Thyroid gland (tissue), 4 donors: ENCODE measurements at regions not wholly inside any gene's neighbourhood (a gene's known extent, or its start where the extent isn't known, plus 50 kb on each side); places are given as distances from the start of the nearest gene placed in this dataset.

Experiments
- POLR2A ChIP-seq, 2 donors: fragments of 450-650 bp; IDR thresholded peaks; one replicate each; pipeline ENCODE4 v1.6.1; 2017; ENCODE audit warnings: antibody characterized with exemption in 2 of 2, mild to moderate bottlenecking in 2 of 2, moderate library complexity in 1 of 2
- TF ChIP-seq, protein P1 (sequence below), 6 experiments: fragments of 200-600 bp in 3 of 6; fragments of 450-650 bp in 3 of 6; sonication (generic) in 3 of 6; IDR thresholded peaks; one replicate each; pipeline ENCODE4 v1.5.1; 2016 to 2019; ENCODE audit warnings: antibody characterized with exemption in 6 of 6, mild to moderate bottlenecking in 2 of 6, inconsistent platforms in 1 of 6, moderate library complexity in 1 of 6

DNA sequence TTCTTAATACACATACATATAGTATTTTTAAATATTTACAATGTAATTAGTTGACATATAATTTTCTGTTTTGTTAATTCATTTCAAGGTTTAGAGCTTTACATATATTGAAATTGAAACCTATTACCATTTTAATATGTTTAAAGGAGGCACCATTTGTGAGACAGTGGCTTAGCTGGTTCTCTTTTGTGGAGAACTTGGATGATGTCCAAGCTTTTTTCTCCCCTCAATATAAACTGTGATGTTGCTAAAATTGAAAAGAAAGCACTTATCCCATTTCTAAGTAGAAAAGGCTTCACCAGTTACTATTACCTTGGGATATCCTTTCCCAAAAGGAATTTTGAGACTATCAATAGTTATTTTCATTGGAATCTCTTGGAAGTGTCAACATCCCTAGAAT is 707.2 kb downstream of the NTRK3 start:
- no peak for TF ChIP-seq POLR2A (IDR thresholded peaks at IDR 0.05)
- TF ChIP-seq, protein P1, sequence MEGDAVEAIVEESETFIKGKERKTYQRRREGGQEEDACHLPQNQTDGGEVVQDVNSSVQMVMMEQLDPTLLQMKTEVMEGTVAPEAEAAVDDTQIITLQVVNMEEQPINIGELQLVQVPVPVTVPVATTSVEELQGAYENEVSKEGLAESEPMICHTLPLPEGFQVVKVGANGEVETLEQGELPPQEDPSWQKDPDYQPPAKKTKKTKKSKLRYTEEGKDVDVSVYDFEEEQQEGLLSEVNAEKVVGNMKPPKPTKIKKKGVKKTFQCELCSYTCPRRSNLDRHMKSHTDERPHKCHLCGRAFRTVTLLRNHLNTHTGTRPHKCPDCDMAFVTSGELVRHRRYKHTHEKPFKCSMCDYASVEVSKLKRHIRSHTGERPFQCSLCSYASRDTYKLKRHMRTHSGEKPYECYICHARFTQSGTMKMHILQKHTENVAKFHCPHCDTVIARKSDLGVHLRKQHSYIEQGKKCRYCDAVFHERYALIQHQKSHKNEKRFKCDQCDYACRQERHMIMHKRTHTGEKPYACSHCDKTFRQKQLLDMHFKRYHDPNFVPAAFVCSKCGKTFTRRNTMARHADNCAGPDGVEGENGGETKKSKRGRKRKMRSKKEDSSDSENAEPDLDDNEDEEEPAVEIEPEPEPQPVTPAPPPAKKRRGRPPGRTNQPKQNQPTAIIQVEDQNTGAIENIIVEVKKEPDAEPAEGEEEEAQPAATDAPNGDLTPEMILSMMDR (IDR thresholded peaks at IDR 0.05), result no peak
